B cell (primary cell): ENCODE measurements at regions not wholly inside any gene's neighbourhood (a gene's known extent, or its start where the extent isn't known, plus 50 kb on each side); places are given as distances from the start of the nearest gene placed in this dataset.

Experiments
- ATAC-seq: fragments of 200-7000 bp; cut with Tn5 transposase; one replicate; pipeline ENCODE4 v1.10.0; 2021; ENCODE audit warnings: low read depth, mild to moderate bottlenecking, moderate number of reproducible peaks, moderate library complexity
- CTCF ChIA-PET: fragments of 350-600 bp; sonication (Branson Sonifier 250); formaldehyde crosslinking; loops from one replicate; lab custom pipeline; 2021; ENCODE audit warnings: antibody characterized with exemption, inconsistent platforms; lab: Charles Lee
- POLR2A ChIA-PET: fragments of 350-600 bp; sonication (Branson Sonifier 250); formaldehyde crosslinking; loops from one replicate; lab custom pipeline; 2021; ENCODE audit warnings: antibody characterized with exemption; lab: Charles Lee
- DNase-seq: peaks from one replicate; pipeline ENCODE4 v3.0.0; 2013
- H2AFZ ChIP-seq: 2 replicates; pipeline ENCODE4 v1.6.1; 2012; ENCODE audit warnings: mild to moderate bottlenecking, low read depth, low read length; ENCODE audit not compliant: insufficient read depth, poor library complexity, severe bottlenecking
- H3K27ac ChIP-seq, 2 donors: 1 replicate in 1 of 2; 2 replicates in 1 of 2; pipeline ENCODE4 v1.5.1; 2012 to 2013; ENCODE audit warnings: low read length in 2 of 2, mild to moderate bottlenecking in 2 of 2, moderate library complexity in 1 of 2
- H3K27me3 ChIP-seq, 4 experiments: fragments of 200-600 bp in 1 of 4; sonication (generic) in 1 of 4; replicated peaks in 1 of 4; 1 replicate in 2 of 4; 2 replicates in 2 of 4; pipeline versions ENCODE4 v1.6.1 to v1.7.0; 2013 to 2016; ENCODE audit warnings: low read length in 3 of 4, mild to moderate bottlenecking in 2 of 4, mixed read lengths in 1 of 4, moderate library complexity in 1 of 4; ENCODE audit not compliant: insufficient read depth in 4 of 4, control insufficient read depth in 3 of 4; ENCODE audit errors: control extremely low read depth in 1 of 4
- H3K36me3 ChIP-seq, 2 experiments: replicated peaks in 1 of 2; 1 replicate in 1 of 2; 2 replicates in 1 of 2; pipeline versions ENCODE4 v1.6.1 to v1.7.1; 2013; ENCODE audit warnings: low read length in 1 of 2; ENCODE audit not compliant: insufficient read depth in 2 of 2, control insufficient read depth in 1 of 2; ENCODE audit errors: control extremely low read depth in 1 of 2, extremely low read depth in 1 of 2
- H3K4me1 ChIP-seq, 2 donors: fragments of 200-600 bp in 1 of 2; sonication (generic) in 1 of 2; 1 replicate in 1 of 2; 2 replicates in 1 of 2; pipeline versions ENCODE4 v1.5.1 to v1.6.1; 2013 to 2017; ENCODE audit warnings: low read length in 2 of 2; ENCODE audit not compliant: control insufficient read depth in 2 of 2, insufficient read depth in 2 of 2
- H3K4me2 ChIP-seq: replicated peaks from 2 replicates; pipeline ENCODE3; 2012; ENCODE audit warnings: mild to moderate bottlenecking, low read depth, low read length; ENCODE audit not compliant: poor library complexity, severe bottlenecking
- H3K4me3 ChIP-seq, 5 experiments: fragments of 200-600 bp in 1 of 5; sonication (generic) in 1 of 5; 1 replicate in 3 of 5; 2 replicates in 2 of 5; pipeline versions ENCODE4 v1.5.1 to v1.7.0; 2011 to 2016; ENCODE audit warnings: low read length in 4 of 5, mild to moderate bottlenecking in 4 of 5, low read depth in 2 of 5, control low read depth in 1 of 5, moderate library complexity in 1 of 5; ENCODE audit not compliant: insufficient read depth in 1 of 5; ENCODE audit errors: control extremely low read depth in 1 of 5, extremely low read depth in 1 of 5
- H3K79me2 ChIP-seq: fragments of 200-600 bp; sonication (generic); one replicate; pipeline ENCODE4 v1.6.0; 2016; ENCODE audit warnings: low read length; ENCODE audit not compliant: control insufficient read depth, insufficient read depth
- H3K9ac ChIP-seq: fragments of 200-600 bp; sonication (generic); 2 replicates; pipeline ENCODE4 v1.6.1; 2017; ENCODE audit warnings: mild to moderate bottlenecking, low read length, moderate library complexity
- H3K9me3 ChIP-seq, 3 donors: one replicate each; pipeline versions ENCODE4 v1.6.1 to v1.7.1; 2013; ENCODE audit warnings: low read length in 2 of 3; ENCODE audit not compliant: control insufficient read depth in 2 of 3, insufficient read depth in 1 of 3; ENCODE audit errors: control extremely low read depth in 1 of 3
- H4K20me1 ChIP-seq: 2 replicates; pipeline ENCODE4 v1.6.0; 2012; ENCODE audit warnings: mild to moderate bottlenecking, low read length; ENCODE audit not compliant: insufficient read depth, control insufficient read depth, poor library complexity, severe bottlenecking
- H3K27ac Mint-ChIP-seq: one replicate; pipeline ENCODE4 v1.8.0; 2021; ENCODE audit warnings: mixed read lengths
- H3K27me3 Mint-ChIP-seq: one replicate; pipeline ENCODE4 v1.8.0; 2021; ENCODE audit warnings: mixed read lengths
- H3K4me1 Mint-ChIP-seq: one replicate; pipeline ENCODE4 v1.8.0; 2021; ENCODE audit warnings: mixed read lengths
- H3K4me3 Mint-ChIP-seq: one replicate; pipeline ENCODE4 v1.8.0; 2021; ENCODE audit warnings: mixed read lengths
- H3K9me3 Mint-ChIP-seq: one replicate; pipeline ENCODE4 v1.8.0; 2022; ENCODE audit warnings: mixed read lengths; ENCODE audit not compliant: insufficient read depth
- EZH2 ChIP-seq: IDR thresholded peaks from 2 replicates; pipeline ENCODE4 v1.6.1; 2012; ENCODE audit warnings: borderline replicate concordance, low read depth, mild to moderate bottlenecking, moderate library complexity, low read length; ENCODE audit not compliant: insufficient read depth, poor library complexity, severe bottlenecking
- WGBS: methylation state at CpG from one replicate; pipeline ENCODE4 v1.1.5; 2013; ENCODE audit warnings: missing lambda C conversion rate; ENCODE audit not compliant: insufficient coverage; 5-methylcytosine and 5-hydroxymethylcytosine counted together
- intact Hi-C: fragments of 100-400 bp; cut with micrococcal nuclease; formaldehyde crosslinking; loops from one replicate; pipeline ENCODE4 v1.10.0; 2022
- TF ChIP-seq, protein P1 (sequence below): fragments of 200-600 bp; IDR thresholded peaks from one replicate; pipeline ENCODE4 v1.8.0; 2022; ENCODE audit warnings: antibody characterized with exemption, mild to moderate bottlenecking

DNA sequence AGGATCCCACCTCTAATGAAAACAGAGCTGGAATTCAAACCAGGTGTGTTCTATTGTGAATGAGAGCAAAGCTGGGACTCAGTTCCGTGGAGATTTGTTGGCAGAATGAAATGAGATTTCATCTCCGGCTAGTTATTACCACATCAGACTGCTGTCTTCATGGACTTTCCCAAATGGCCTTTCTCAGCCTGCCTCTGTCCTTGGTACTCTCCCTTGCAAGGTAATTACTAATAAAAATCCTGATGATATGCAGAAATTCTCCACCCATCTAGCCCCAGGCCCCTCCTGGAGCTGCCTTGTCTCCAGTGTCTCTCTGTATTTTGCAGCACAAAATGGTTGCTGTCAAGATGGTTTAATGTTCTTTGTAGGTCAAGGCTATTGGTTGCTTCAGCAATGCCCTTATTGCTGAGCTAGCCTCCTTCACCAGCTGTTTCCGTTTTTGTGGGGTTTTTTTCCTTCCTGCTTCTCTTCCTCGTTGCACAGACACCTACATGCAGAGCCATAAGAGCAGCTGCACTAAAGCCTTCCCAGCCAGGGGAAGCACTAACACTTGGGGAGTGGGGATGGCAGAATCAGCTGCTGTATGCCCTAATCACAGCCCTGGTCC, 185.0 kb upstream of the GHITM start:
- TF ChIP-seq EZH2: no peak
- TF ChIP-seq, protein P1, sequence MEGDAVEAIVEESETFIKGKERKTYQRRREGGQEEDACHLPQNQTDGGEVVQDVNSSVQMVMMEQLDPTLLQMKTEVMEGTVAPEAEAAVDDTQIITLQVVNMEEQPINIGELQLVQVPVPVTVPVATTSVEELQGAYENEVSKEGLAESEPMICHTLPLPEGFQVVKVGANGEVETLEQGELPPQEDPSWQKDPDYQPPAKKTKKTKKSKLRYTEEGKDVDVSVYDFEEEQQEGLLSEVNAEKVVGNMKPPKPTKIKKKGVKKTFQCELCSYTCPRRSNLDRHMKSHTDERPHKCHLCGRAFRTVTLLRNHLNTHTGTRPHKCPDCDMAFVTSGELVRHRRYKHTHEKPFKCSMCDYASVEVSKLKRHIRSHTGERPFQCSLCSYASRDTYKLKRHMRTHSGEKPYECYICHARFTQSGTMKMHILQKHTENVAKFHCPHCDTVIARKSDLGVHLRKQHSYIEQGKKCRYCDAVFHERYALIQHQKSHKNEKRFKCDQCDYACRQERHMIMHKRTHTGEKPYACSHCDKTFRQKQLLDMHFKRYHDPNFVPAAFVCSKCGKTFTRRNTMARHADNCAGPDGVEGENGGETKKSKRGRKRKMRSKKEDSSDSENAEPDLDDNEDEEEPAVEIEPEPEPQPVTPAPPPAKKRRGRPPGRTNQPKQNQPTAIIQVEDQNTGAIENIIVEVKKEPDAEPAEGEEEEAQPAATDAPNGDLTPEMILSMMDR: no peak
- ChIA-PET CTCF (no interaction called here), POLR2A (no interaction called here)
- H3K27ac ChIP-seq: no peak overlapping the region
- no peaks in the 10 kb centered on the region for H3K4me1 ChIP-seq
- no peak overlapping the region for H3K4me3 ChIP-seq
- peaks cover 7% of the 10 kb centered on the region for H3K27me3 Mint-ChIP-seq
- no peak overlapping the region for H3K4me2 ChIP-seq
- H3K79me2 ChIP-seq: no peaks in the 10 kb centered on the region
- H3K4me3 Mint-ChIP-seq: no peak overlapping the region
- intact Hi-C loops: no loop called here
- H3K27ac Mint-ChIP-seq: no peak overlapping the region
- 67% methylated on average over 1 of the region's 4 CpGs for WGBS
- no peaks in the 10 kb centered on the region for H3K36me3 ChIP-seq
- ATAC-seq (no peak), DNase-seq (no peak)
- H4K20me1 ChIP-seq: no peaks in the 10 kb centered on the region
- H3K9me3 Mint-ChIP-seq: peaks cover 4% of the 10 kb centered on the region
- no peak overlapping the region for H2AFZ ChIP-seq
- peaks cover 0 to 5% (median 0%) of the 10 kb centered on the region in 3 donors for H3K9me3 ChIP-seq
- no peaks in the 10 kb centered on the region for H3K27me3 ChIP-seq
- no peaks in the 10 kb centered on the region for H3K4me1 Mint-ChIP-seq
- no peak overlapping the region for H3K9ac ChIP-seq

DNA sequence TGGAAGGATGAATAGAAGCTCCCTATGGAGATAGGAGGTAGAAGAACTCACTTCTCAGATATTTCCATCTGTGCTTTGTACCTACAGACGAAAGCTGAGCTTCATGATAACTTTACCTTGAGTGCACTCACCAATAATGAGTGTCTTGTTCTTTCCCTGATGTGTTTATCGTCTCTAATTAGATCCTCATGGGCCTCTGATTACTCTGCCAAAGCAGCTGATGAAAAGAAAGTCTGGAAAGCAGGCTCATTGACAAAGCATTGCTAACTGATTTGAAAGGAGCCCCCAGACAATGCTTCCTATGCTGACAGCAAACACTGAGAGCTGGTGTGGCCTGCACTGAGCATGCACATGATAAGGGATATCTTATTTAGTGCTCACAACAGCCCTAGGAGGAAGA, 183.9 kb upstream of the GHITM start:
- H3K4me1 Mint-ChIP-seq: no peaks in the 10 kb centered on the region
- Histone ChIP-seq H3K4me3 (no peak overlapping the region), H3K9me3 (peaks cover 0 to 5% (median 0%) of the 10 kb centered on the region in 3 donors), H2AFZ (no peak overlapping the region), H3K4me1 (no peaks in the 10 kb centered on the region), H3K36me3 (no peaks in the 10 kb centered on the region), H3K79me2 (no peaks in the 10 kb centered on the region), H3K27ac (no peak overlapping the region), H4K20me1 (no peaks in the 10 kb centered on the region), H3K9ac (no peak overlapping the region), H3K27me3 (no peaks in the 10 kb centered on the region), H3K4me2 (no peak overlapping the region)
- H3K9me3 Mint-ChIP-seq: peaks cover 4% of the 10 kb centered on the region
- no peak overlapping the region for H3K4me3 Mint-ChIP-seq
- ATAC-seq: no peak
- no peak overlapping the region for H3K27ac Mint-ChIP-seq
- intact Hi-C loops: no loop called here
- DNase-seq: no peak
- ChIA-PET CTCF (no interaction called here), POLR2A (no interaction called here)
- peaks cover 7% of the 10 kb centered on the region for H3K27me3 Mint-ChIP-seq
- TF ChIP-seq, protein P1: no peak
- TF ChIP-seq EZH2: no peak
- 89% methylated on average over 1 of the region's 2 CpGs for whole genome bisulfite sequencing
